ENCODE measurements at regions not wholly inside any gene's neighbourhood (a gene's known extent, or its start where the extent isn't known, plus 50 kb on each side); places are given as distances from the start of the nearest gene placed in this dataset.

- no peak for TF ChIP-seq ARID4B (CRISPR knock-in tag; IDR thresholded peaks at IDR 0.05; ENCODE audit: borderline replicate concordance)
- no peak for TF ChIP-seq NFYB (CRISPR knock-in tag; conservative IDR thresholded peaks at IDR 0.05; ENCODE audit: low read depth)
Observed at GRCh38 chr4:11746734-11747133, 318.0 kb upstream of the HS3ST1 start (continued).

- ChIA-PET CTCF (no interaction called here), POLR2A (no interaction called here)
- H3K27ac Mint-ChIP-seq, result no peak overlapping the region
- H3K4me1 Mint-ChIP-seq, result no peaks in the 10 kb centered on the region
- H3K4me3 Mint-ChIP-seq, result no peak overlapping the region
- peaks cover 3% of the 10 kb centered on the region; the same call in 1 of the 2 replicates for H3K27me3 Mint-ChIP-seq (ENCODE audit: low read depth)
- TF ChIP-seq NR2C2 (CRISPR knock-in tag; IDR thresholded peaks at IDR 0.05), result no peak
- no peak for TF ChIP-seq ZMAT4 (CRISPR knock-in tag; IDR thresholded peaks at IDR 0.05)
- TF ChIP-seq E2F1 (CRISPR knock-in tag; IDR thresholded peaks at IDR 0.05), result no peak
- no peak for TF ChIP-seq NFATC4 (CRISPR knock-in tag; IDR thresholded peaks at IDR 0.05)
- TF ChIP-seq FOXJ3 (CRISPR knock-in tag; IDR thresholded peaks at IDR 0.05; ENCODE audit: borderline replicate concordance), result no peak
- no peak for TF ChIP-seq NFYB (CRISPR knock-in tag; conservative IDR thresholded peaks at IDR 0.05; ENCODE audit: low read depth)
- no peak for TF ChIP-seq TEAD4 (CRISPR knock-in tag; IDR thresholded peaks at IDR 0.05)
- TF ChIP-seq CDX4 (CRISPR knock-in tag; IDR thresholded peaks at IDR 0.05; ENCODE audit: borderline replicate concordance), result no peak
- no peak for TF ChIP-seq NFE2L1 (CRISPR knock-in tag; IDR thresholded peaks at IDR 0.05)
- TF ChIP-seq ZSCAN18 (CRISPR knock-in tag; IDR thresholded peaks at IDR 0.05), result no peak
- no peak for TF ChIP-seq RORB (CRISPR knock-in tag; IDR thresholded peaks at IDR 0.05)
- H3K9me3 Mint-ChIP-seq, result peaks cover 30% of the 10 kb centered on the region
- ATAC-seq (no peak), DNase-seq (ENCODE audit: low spot score) (no peak)
- H3K36me3 Mint-ChIP-seq, result peaks cover 18% of the 10 kb centered on the region
Observed at GRCh38 chr4:11743976-11744375, 315.3 kb upstream of the HS3ST1 start.

- CTCF ChIA-PET, result no interaction called here
- DNase-seq (ENCODE audit: low spot score), result no peak
- ATAC-seq, result no peak
- no peak for TF ChIP-seq STAT6 (CRISPR knock-in tag; conservative IDR thresholded peaks at IDR 0.05; ENCODE audit: low read depth)
- TF ChIP-seq USF2 (CRISPR knock-in tag; IDR thresholded peaks at IDR 0.05), result no peak
- TF ChIP-seq HMGXB4 (CRISPR knock-in tag; IDR thresholded peaks at IDR 0.05), result no peak
Observed at GRCh38 chr4:11743236-11743635, 314.5 kb upstream of the HS3ST1 start.

More at GRCh38 chr4:11743236-11743635, 314.5 kb upstream of the HS3ST1 start:
- peaks cover 3% of the 10 kb centered on the region; the same call in 1 of the 2 replicates for H3K27me3 Mint-ChIP-seq (ENCODE audit: low read depth)
- peaks cover 23% of the 10 kb centered on the region for H3K36me3 Mint-ChIP-seq
- no peak overlapping the region for H3K27ac Mint-ChIP-seq
- POLR2A ChIA-PET, result no interaction called here
- no peak overlapping the region for H3K4me3 Mint-ChIP-seq
- H3K9me3 Mint-ChIP-seq, result peaks cover 34% of the 10 kb centered on the region
- no peaks in the 10 kb centered on the region for H3K4me1 Mint-ChIP-seq
